HUES48 (cell line): ENCODE measurements at regions not wholly inside any gene's neighbourhood (a gene's known extent, or its start where the extent isn't known, plus 50 kb on each side); places are given as distances from the start of the nearest gene placed in this dataset.
"Not testable (repeated sequence)": the region's sequence is repeated elsewhere in the genome, so short reads cannot be mapped to it uniquely, and the experiment has no call there.

Experiments
- H3K27ac ChIP-seq: one replicate; pipeline ENCODE4 v1.7.0; 2013; ENCODE audit warnings: low read depth, low read length, inconsistent platforms
- H3K27me3 ChIP-seq: 2 replicates; pipeline ENCODE4 v1.6.1; 2013; ENCODE audit warnings: mild to moderate bottlenecking, low read length; ENCODE audit not compliant: control insufficient read depth, insufficient read depth
- H3K36me3 ChIP-seq: 2 replicates; pipeline ENCODE4 v1.6.1; 2013; ENCODE audit warnings: low read length; ENCODE audit not compliant: control insufficient read depth, insufficient read depth
- H3K4me1 ChIP-seq: 2 replicates; pipeline ENCODE4 v1.6.1; 2013; ENCODE audit warnings: mild to moderate bottlenecking, low read length; ENCODE audit not compliant: control insufficient read depth, insufficient read depth
- H3K4me3 ChIP-seq: 2 replicates; pipeline ENCODE4 v1.5.1; 2013; ENCODE audit warnings: mild to moderate bottlenecking, low read depth, low read length
- H3K9ac ChIP-seq: 2 replicates; pipeline ENCODE4 v1.6.1; 2013; ENCODE audit warnings: mild to moderate bottlenecking, low read depth, low read length, moderate library complexity
- H3K9me3 ChIP-seq: 2 replicates; pipeline ENCODE4 v1.6.1; 2013; ENCODE audit warnings: low read length; ENCODE audit not compliant: control insufficient read depth, insufficient read depth

GRCh38 chr11:15341587-15341986, 226.9 kb downstream of the INSC start:
- Histone ChIP-seq H3K9me3 (peaks cover 7% of the 10 kb centered on the region; the same call in 1 of the 2 replicates), H3K9ac (no peak overlapping the region), H3K4me1 (peaks cover 16% of the 10 kb centered on the region), H3K27ac (no peak overlapping the region), H3K27me3 (no peaks in the 10 kb centered on the region), H3K4me3 (no peak overlapping the region), H3K36me3 (no peaks in the 10 kb centered on the region)

DNA sequence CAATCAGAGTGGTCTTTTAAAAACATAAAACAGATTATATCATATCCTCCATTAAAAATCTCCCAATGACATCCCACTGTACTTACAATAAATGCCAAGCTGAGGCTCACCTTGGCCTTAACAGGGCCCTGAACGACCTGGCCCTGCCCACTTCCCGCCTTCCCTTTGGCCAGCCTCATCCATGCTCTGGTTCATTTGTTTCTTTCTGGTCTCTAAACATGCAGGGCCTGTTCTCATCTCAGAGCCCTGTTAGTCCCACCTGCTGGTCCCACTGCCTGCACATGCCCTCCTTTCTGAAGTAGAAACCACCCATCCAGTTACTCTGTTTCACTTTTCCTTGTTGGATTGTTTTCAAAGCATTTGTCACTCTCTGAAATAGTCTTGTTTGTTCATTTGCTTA, 227.4 kb downstream of the INSC start:
- peaks cover 7% of the 10 kb centered on the region; the same call in 1 of the 2 replicates for H3K9me3 ChIP-seq
- no peaks in the 10 kb centered on the region for H3K27me3 ChIP-seq
- no peak overlapping the region for H3K27ac ChIP-seq
- no peak overlapping the region for H3K4me3 ChIP-seq
- no peaks in the 10 kb centered on the region for H3K36me3 ChIP-seq
- H3K9ac ChIP-seq = no peak overlapping the region
- H3K4me1 ChIP-seq = peaks cover 16% of the 10 kb centered on the region

GRCh38 chr11:15346907-15347306, 232.2 kb downstream of the INSC start:
- H3K4me3 ChIP-seq = no peak overlapping the region
- no peak overlapping the region for H3K27ac ChIP-seq
- no peaks in the 10 kb centered on the region for H3K27me3 ChIP-seq
- H3K36me3 ChIP-seq = no peaks in the 10 kb centered on the region
- H3K4me1 ChIP-seq = peaks cover 3% of the 10 kb centered on the region; the same call in 1 of the 2 replicates
- H3K9ac ChIP-seq = no peak overlapping the region
- H3K9me3 ChIP-seq = no peaks in the 10 kb centered on the region

- Histone ChIP-seq H3K27ac (no peak overlapping the region), H3K27me3 (no peaks in the 10 kb centered on the region), H3K36me3 (no peaks in the 10 kb centered on the region), H3K4me3 (no peak overlapping the region), H3K9me3 (no peaks in the 10 kb centered on the region), H3K9ac (no peak overlapping the region), H3K4me1 (no peaks in the 10 kb centered on the region)
Observed at GRCh38 chr11:15347969-15348734, 233.4 kb downstream of the INSC start.

DNA sequence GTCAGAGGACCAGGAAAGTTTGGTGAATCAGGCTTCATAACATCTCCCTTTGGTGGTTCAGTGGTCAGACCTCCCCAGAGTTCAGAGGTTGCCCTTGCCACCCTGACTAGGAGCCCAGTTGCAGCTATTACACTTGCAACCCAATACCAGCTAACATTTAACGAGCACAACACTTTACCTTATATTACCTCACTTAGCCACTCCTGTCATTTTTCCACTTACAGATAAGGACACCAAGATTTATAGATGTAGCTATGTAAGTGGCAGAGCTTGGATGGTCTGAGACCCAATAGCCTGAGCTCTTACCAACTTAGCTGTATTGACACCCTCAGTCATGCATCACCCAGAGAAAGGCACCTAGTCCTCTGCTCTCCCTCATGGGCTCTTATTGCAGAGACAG, 234.7 kb downstream of the INSC start:
- H3K9ac ChIP-seq = no peak overlapping the region

DNA sequence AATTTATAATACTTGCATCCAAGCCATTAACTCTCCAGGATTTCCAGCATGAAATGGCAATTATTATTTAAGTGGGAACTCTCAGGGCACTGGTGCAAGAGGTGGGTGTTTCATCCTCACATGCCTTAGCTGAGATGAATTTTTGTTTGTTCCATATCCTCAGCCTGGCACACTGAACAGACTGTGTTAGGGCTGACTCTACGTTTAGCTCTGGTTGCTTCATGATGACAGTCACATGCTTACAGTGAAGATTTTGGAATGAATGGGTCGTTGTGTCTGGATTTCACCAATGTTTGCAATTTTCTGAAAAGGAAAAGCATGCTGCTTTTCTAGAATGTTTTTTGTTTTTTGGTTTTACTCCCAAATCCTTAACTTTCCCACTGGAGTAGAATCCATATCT, 246.6 kb downstream of the INSC start:
- H3K27ac ChIP-seq = no peak overlapping the region
- H3K36me3 ChIP-seq = no peaks in the 10 kb centered on the region
- no peaks in the 10 kb centered on the region for H3K9me3 ChIP-seq
- H3K4me1 ChIP-seq = no peaks in the 10 kb centered on the region
- no peak overlapping the region for H3K9ac ChIP-seq
- no peak overlapping the region for H3K4me3 ChIP-seq
- no peaks in the 10 kb centered on the region for H3K27me3 ChIP-seq

More for the DNA sequence above, 234.7 kb downstream of the INSC start:
- no peak overlapping the region for H3K4me3 ChIP-seq
- no peaks in the 10 kb centered on the region for H3K9me3 ChIP-seq
- no peaks in the 10 kb centered on the region for H3K36me3 ChIP-seq
- no peak overlapping the region for H3K27ac ChIP-seq
- no peaks in the 10 kb centered on the region for H3K4me1 ChIP-seq
- no peaks in the 10 kb centered on the region for H3K27me3 ChIP-seq

DNA sequence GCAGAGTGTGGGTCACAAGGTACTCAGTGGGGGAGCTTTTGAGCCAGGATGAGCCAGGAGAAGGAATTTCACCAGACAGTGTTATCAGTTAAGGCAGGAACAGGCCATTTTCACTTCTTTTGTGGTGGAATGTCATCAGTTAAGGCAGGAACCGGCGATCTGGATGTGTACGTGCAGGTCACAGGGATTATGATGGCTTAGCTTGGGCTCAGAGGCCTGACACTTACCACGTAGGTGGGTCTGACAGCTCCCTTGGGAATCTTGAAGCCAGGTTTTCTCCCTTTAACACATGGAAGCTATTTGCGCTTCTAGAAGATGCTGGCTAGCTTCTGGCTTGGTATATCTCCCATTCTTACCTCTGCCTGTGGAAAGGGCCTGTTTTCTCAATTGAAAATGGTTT, 250.6 kb downstream of the INSC start:
- not testable (repeated sequence) for H3K36me3 ChIP-seq, H3K4me3 ChIP-seq, H3K9ac ChIP-seq, H3K27ac ChIP-seq, H3K27me3 ChIP-seq, H3K9me3 ChIP-seq
- peaks cover 13% of the 10 kb centered on the region for H3K4me1 ChIP-seq

DNA sequence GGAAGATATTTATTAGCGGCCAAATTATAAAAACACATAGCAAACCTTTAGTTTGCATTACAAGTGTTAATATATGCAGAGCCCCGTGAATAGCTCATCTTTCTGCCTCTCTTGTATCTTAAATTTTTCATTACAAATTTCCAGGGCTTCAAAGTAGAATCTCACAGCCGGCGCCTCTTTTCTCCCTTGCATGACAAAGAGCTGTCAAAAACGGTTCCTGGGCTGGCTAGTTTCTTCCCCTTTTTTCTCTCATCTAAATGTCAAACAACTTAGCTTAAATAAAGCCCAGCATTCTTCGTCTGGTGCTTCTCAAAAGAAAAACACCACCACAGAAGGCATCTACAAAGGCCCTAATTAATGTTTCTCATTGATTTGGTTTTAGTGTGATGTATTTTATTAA, 253.0 kb downstream of the INSC start:
- Histone ChIP-seq H3K4me3 (no peak overlapping the region), H3K9ac (no peak overlapping the region), H3K36me3 (no peaks in the 10 kb centered on the region), H3K9me3 (no peaks in the 10 kb centered on the region), H3K27ac (no peak overlapping the region), H3K4me1 (peaks cover 13% of the 10 kb centered on the region), H3K27me3 (no peaks in the 10 kb centered on the region)

DNA sequence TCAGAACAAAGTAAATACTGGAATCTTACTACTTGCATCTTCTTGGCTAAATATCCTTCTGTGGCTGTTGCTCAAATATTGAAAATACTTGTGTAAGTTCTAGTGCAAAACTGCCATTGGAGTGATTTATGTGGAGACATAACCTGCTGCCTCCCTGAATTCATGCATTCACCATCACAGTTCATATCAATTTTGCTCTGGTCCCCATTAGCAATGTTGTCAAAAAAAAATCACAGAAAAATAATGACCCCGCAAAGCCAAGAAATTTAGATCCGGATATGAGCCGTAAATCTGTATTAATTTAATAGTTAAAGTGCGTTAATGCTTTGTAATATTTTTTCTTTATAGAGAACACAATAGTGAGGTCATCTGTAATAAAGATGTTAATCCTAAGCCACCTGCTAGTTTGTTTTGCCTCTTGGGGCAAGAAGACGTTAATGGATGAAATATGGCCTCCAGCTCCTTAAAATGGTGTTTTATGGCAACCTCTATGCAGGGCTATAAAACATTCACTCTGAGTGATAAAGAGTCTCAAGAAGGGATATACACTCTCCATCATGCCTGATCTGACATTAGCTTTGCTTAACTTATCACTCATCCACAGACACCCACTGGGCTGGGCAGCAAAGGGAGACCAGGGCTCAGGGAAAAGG, 255.9 kb downstream of the INSC start:
- peaks cover 13% of the 10 kb centered on the region for H3K4me1 ChIP-seq
- H3K36me3 ChIP-seq = no peaks in the 10 kb centered on the region
- H3K9ac ChIP-seq = no peak overlapping the region
- H3K9me3 ChIP-seq = no peaks in the 10 kb centered on the region
- H3K27me3 ChIP-seq = no peaks in the 10 kb centered on the region
- H3K27ac ChIP-seq = no peak overlapping the region
- no peak overlapping the region for H3K4me3 ChIP-seq

- H3K4me1 ChIP-seq = peaks cover 13% of the 10 kb centered on the region
- no peaks in the 10 kb centered on the region for H3K9me3 ChIP-seq
- H3K4me3 ChIP-seq = no peak overlapping the region
- H3K27me3 ChIP-seq = no peaks in the 10 kb centered on the region
- H3K9ac ChIP-seq = no peak overlapping the region
- H3K36me3 ChIP-seq = no peaks in the 10 kb centered on the region
- no peak overlapping the region for H3K27ac ChIP-seq
Observed at GRCh38 chr11:15371533-15371932, 256.8 kb downstream of the INSC start.

- H3K9me3 ChIP-seq = peaks cover 14% of the 10 kb centered on the region
- H3K27me3 ChIP-seq = no peaks in the 10 kb centered on the region
- H3K4me3 ChIP-seq = no peak overlapping the region
- no peaks in the 10 kb centered on the region for H3K36me3 ChIP-seq
- no peak overlapping the region for H3K27ac ChIP-seq
- no peak overlapping the region for H3K9ac ChIP-seq
- H3K4me1 ChIP-seq = no peaks in the 10 kb centered on the region
Observed at GRCh38 chr11:15374418-15374817, 259.7 kb downstream of the INSC start.
